Caco-2 (cell line): ENCODE measurements at regions not wholly inside any gene's neighbourhood (a gene's known extent, or its start where the extent isn't known, plus 50 kb on each side); places are given as distances from the start of the nearest gene placed in this dataset.

ENCODE experiments used
- BruUV-seq: library from RNA; stranded (reverse); fragments of 400-500 nt; replicated peaks from 2 replicates; lab custom pipeline; 2021; lab: Mats Ljungman, UMichigan
- CTCF ChIA-PET: fragments of 300-600 bp; sonication (Branson Sonifier 250); formaldehyde crosslinking; loops from one replicate; lab custom pipeline; 2022; ENCODE audit warnings: antibody characterized with exemption; lab: Charles Lee
- POLR2A ChIA-PET: fragments of 300-600 bp; sonication (Branson Sonifier 250); formaldehyde crosslinking; loops from one replicate; lab custom pipeline; 2022; ENCODE audit warnings: antibody characterized with exemption; lab: Charles Lee
- DNase-seq, 2 experiments: peaks; one replicate each; pipeline versions ENCODE4 v3.0.0 to v3.0.0-alpha.2; 2020 to 2022
- H3K27me3 ChIP-seq: replicated peaks from 2 replicates; pipeline ENCODE4 v1.6.0; 2011; ENCODE audit warnings: low read length; ENCODE audit not compliant: control insufficient read depth, insufficient read depth
- H3K36me3 ChIP-seq: 2 replicates; pipeline ENCODE4 v1.5.1; 2011; ENCODE audit warnings: low read length; ENCODE audit not compliant: control insufficient read depth, insufficient read depth
- H3K4me1 ChIP-seq: fragments of 250-450 bp; sonication (Bioruptor Pico); 2 replicates; pipeline ENCODE4 v1.5.1; 2020; ENCODE audit warnings: mild to moderate bottlenecking
- H3K4me3 ChIP-seq: 2 replicates; pipeline ENCODE4 v1.5.1; 2011; ENCODE audit warnings: low read depth, mild to moderate bottlenecking, control low read depth, low read length
- H3K9me3 ChIP-seq: fragments of 250-450 bp; sonication (Bioruptor Pico); 2 replicates; pipeline ENCODE4 v1.5.1; 2020; ENCODE audit warnings: mild to moderate bottlenecking, moderate library complexity
- H3K27ac Mint-ChIP-seq: one replicate; pipeline ENCODE4 v1.8.0; 2022; ENCODE audit warnings: mixed read lengths; ENCODE audit not compliant: unreplicated experiment
- H3K27me3 Mint-ChIP-seq: one replicate; pipeline ENCODE4 v1.8.0; 2022; ENCODE audit warnings: mixed read lengths; ENCODE audit not compliant: insufficient read depth, unreplicated experiment
- H3K36me3 Mint-ChIP-seq: one replicate; pipeline ENCODE4 v1.8.0; 2022; ENCODE audit warnings: mild to moderate bottlenecking, mixed read lengths; ENCODE audit not compliant: insufficient read depth, unreplicated experiment
- H3K4me1 Mint-ChIP-seq: one replicate; pipeline ENCODE4 v1.8.0; 2022; ENCODE audit warnings: low read depth, mixed read lengths; ENCODE audit not compliant: unreplicated experiment
- H3K4me3 Mint-ChIP-seq: one replicate; pipeline ENCODE4 v1.8.0; 2022; ENCODE audit warnings: mild to moderate bottlenecking, moderate library complexity, mixed read lengths; ENCODE audit not compliant: unreplicated experiment
- H3K9me3 Mint-ChIP-seq: one replicate; pipeline ENCODE4 v1.8.0; 2022; ENCODE audit warnings: mixed read lengths; ENCODE audit not compliant: unreplicated experiment
- intact Hi-C: fragments of 100-400 bp; cut with micrococcal nuclease; formaldehyde crosslinking; loops from one replicate; pipeline ENCODE4 v1.10.0; 2022; ENCODE audit not compliant: unreplicated experiment
- TF ChIP-seq, protein P1 (sequence below), 2 experiments: fragments of 200-600 bp in 1 of 2; IDR thresholded peaks; 1 replicate in 1 of 2; 2 replicates in 1 of 2; pipeline versions ENCODE4 v1.5.1 to v1.8.0; 2011 to 2022; ENCODE audit warnings: antibody characterized with exemption in 1 of 2, control low read depth in 1 of 2, inconsistent platforms in 1 of 2, low read depth in 1 of 2, low read length in 1 of 2, mild to moderate bottlenecking in 1 of 2, moderate library complexity in 1 of 2; ENCODE audit not compliant: insufficient read depth in 1 of 2, severe bottlenecking in 1 of 2, unreplicated experiment in 1 of 2

GRCh38 chrX:129058405-129058804, 464.9 kb downstream of the SMARCA1 start:
- no peak for DNase-seq

GRCh38 chrX:129043138-129043537, 480.2 kb downstream of the SMARCA1 start:
- TF ChIP-seq, protein P1, sequence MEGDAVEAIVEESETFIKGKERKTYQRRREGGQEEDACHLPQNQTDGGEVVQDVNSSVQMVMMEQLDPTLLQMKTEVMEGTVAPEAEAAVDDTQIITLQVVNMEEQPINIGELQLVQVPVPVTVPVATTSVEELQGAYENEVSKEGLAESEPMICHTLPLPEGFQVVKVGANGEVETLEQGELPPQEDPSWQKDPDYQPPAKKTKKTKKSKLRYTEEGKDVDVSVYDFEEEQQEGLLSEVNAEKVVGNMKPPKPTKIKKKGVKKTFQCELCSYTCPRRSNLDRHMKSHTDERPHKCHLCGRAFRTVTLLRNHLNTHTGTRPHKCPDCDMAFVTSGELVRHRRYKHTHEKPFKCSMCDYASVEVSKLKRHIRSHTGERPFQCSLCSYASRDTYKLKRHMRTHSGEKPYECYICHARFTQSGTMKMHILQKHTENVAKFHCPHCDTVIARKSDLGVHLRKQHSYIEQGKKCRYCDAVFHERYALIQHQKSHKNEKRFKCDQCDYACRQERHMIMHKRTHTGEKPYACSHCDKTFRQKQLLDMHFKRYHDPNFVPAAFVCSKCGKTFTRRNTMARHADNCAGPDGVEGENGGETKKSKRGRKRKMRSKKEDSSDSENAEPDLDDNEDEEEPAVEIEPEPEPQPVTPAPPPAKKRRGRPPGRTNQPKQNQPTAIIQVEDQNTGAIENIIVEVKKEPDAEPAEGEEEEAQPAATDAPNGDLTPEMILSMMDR (IDR thresholded peaks at IDR 0.05; ENCODE audit: insufficient read depth in 1 of 2, low read depth in 1 of 2, low read length in 1 of 2, severe bottlenecking in 1 of 2, unreplicated experiment in 1 of 2), result no peak
- H3K27me3 ChIP-seq, result no peaks in the 10 kb centered on the region
- H3K36me3 ChIP-seq, result no peaks in the 10 kb centered on the region
- Mint-ChIP-seq H3K36me3 (no peaks in the 10 kb centered on the region), H3K4me3 (no peak overlapping the region), H3K27ac (no peak overlapping the region), H3K9me3 (peaks cover 8% of the 10 kb centered on the region), H3K27me3 (no peaks in the 10 kb centered on the region), H3K4me1 (no peaks in the 10 kb centered on the region)
- intact Hi-C loops, result no loop called here
- ChIA-PET CTCF (no interaction called here), POLR2A (no interaction called here)
- no TSS peak for BruUV-seq
- H3K4me1 ChIP-seq, result no peaks in the 10 kb centered on the region
- H3K4me3 ChIP-seq, result no peak overlapping the region
- DNase-seq, result no peak
- H3K9me3 ChIP-seq, result no peaks in the 10 kb centered on the region

More at GRCh38 chrX:129058405-129058804, 464.9 kb downstream of the SMARCA1 start:
- TF ChIP-seq, protein P1 (IDR thresholded peaks at IDR 0.05; ENCODE audit: insufficient read depth in 1 of 2, low read depth in 1 of 2, low read length in 1 of 2, severe bottlenecking in 1 of 2, unreplicated experiment in 1 of 2), result no peak
- Mint-ChIP-seq H3K36me3 (no peaks in the 10 kb centered on the region), H3K4me1 (no peaks in the 10 kb centered on the region), H3K27ac (no peak overlapping the region), H3K4me3 (no peak overlapping the region), H3K27me3 (no peaks in the 10 kb centered on the region), H3K9me3 (no peaks in the 10 kb centered on the region)
- ChIA-PET CTCF (no interaction called here), POLR2A (no interaction called here)
- Histone ChIP-seq H3K4me1 (no peaks in the 10 kb centered on the region), H3K9me3 (no peaks in the 10 kb centered on the region), H3K36me3 (no peaks in the 10 kb centered on the region), H3K27me3 (no peaks in the 10 kb centered on the region), H3K4me3 (no peak overlapping the region)
- intact Hi-C loops, result no loop called here
- BruUV-seq, result no TSS peak

- H3K9me3 Mint-ChIP-seq, result peaks cover 8% of the 10 kb centered on the region
- no peak overlapping the region for H3K4me3 Mint-ChIP-seq
- TF ChIP-seq, protein P1 (IDR thresholded peaks at IDR 0.05; ENCODE audit: insufficient read depth in 1 of 2, low read depth in 1 of 2, low read length in 1 of 2, severe bottlenecking in 1 of 2, unreplicated experiment in 1 of 2), result no peak
- Histone ChIP-seq H3K36me3 (no peaks in the 10 kb centered on the region), H3K4me3 (no peak overlapping the region), H3K27me3 (no peaks in the 10 kb centered on the region), H3K4me1 (no peaks in the 10 kb centered on the region), H3K9me3 (no peaks in the 10 kb centered on the region)
- no peaks in the 10 kb centered on the region for H3K27me3 Mint-ChIP-seq
- intact Hi-C loops, result no loop called here
- no TSS peak for BruUV-seq
- H3K27ac Mint-ChIP-seq, result no peak overlapping the region
- no peaks in the 10 kb centered on the region for H3K36me3 Mint-ChIP-seq
- DNase-seq, result no peak
- H3K4me1 Mint-ChIP-seq, result no peaks in the 10 kb centered on the region
- CTCF ChIA-PET, result interaction anchor here (0.5 kb wide), 1 partner anchor 633 kb away, joined by 3 read pairs; no protein-coding TSS in a partner anchor
- POLR2A ChIA-PET, result no interaction called here
Measured at GRCh38 chrX:129041319-129041718, 482.0 kb downstream of the SMARCA1 start.
